ENCODE measurements at regions not wholly inside any gene's neighbourhood (a gene's known extent, or its start where the extent isn't known, plus 50 kb on each side); places are given as distances from the start of the nearest gene placed in this dataset.
"Not testable (repeated sequence)": the region's sequence is repeated elsewhere in the genome, so short reads cannot be mapped to it uniquely, and the experiment has no call there.

- in situ Hi-C loops (cut with HindIII; ENCODE audit: low pct_unique_long_range_greater_than_20kb, low sequenced_read_pairs); DNase-seq (ENCODE audit: low read depth): not testable (repeated sequence)
Measured at GRCh38 chr16:70014915-70015314, 63.8 kb downstream of the CLEC18A start.

GRCh38 chr16:70016751-70017150, 65.6 kb downstream of the CLEC18A start:
- in situ Hi-C loops (cut with HindIII; ENCODE audit: low pct_unique_long_range_greater_than_20kb, low sequenced_read_pairs); DNase-seq (ENCODE audit: low read depth): not testable (repeated sequence)

DNA sequence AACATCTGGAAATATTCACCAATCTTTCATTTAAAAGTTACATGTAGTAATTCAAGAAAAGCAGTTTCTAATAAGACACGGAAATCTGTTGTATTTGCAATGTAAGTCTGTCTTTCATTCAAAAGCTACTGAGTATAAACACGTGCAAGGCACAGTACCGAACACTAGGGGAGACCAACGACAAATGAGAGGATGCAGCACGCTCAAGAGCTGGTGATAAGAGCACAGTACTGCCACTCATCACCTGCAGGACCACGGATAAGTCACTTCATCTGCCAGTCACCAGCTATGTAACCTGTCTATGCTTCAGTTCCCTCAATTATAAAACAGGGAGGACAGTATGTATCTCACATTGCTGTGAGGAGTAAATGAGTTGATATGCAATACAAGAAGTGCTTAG, 67.1 kb downstream of the CLEC18A start:
- peak; percentile 34 for DNase-seq (ENCODE audit: low read depth)
- in situ Hi-C loops (cut with HindIII; ENCODE audit: low pct_unique_long_range_greater_than_20kb, low sequenced_read_pairs): no loop called here

- in situ Hi-C loops (cut with HindIII; ENCODE audit: low pct_unique_long_range_greater_than_20kb, low sequenced_read_pairs): not testable (repeated sequence)
Measured at GRCh38 chr16:70023207-70023606, 72.1 kb downstream of the CLEC18A start.

GRCh38 chr16:70023956-70024355, 72.8 kb downstream of the CLEC18A start:
- DNase-seq (ENCODE audit: low read depth); in situ Hi-C loops (cut with HindIII; ENCODE audit: low pct_unique_long_range_greater_than_20kb, low sequenced_read_pairs): not testable (repeated sequence)

More at GRCh38 chr16:70023207-70023606, 72.1 kb downstream of the CLEC18A start:
- not testable (repeated sequence) for DNase-seq (ENCODE audit: low read depth)

DNA sequence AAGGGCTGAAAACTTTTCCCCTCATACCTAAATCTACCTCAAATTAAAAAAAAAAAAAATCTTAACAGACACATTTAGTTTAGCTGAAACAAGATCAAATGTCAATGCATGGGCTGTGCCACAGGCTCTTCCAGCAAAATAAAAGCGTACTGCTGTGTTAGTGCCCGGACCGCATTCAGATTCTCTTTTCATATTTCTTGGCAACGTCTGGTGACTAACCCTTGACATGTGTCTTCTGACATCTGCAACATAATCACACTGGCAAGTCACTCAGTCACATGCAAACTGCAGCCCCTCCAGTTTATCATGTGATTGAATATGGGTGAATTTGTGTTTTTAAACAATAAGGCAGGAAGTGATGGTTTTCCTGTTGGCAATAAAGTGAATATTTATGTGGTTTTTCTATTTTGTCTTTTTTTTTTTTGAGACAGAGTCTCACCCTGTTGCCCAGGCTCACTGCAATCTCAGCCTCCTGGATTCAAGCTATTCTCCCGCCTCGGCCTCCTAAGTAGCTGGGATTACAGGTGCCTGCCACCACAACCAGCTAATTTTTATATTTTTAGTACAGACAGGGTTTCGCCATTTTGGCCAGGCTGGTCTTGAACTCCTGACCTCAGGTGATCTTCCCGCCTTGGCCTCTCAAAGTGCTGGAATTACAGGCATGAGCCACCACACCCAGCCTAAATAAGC, 75.2 kb downstream of the CLEC18A start:
- DNase-seq (ENCODE audit: low read depth); in situ Hi-C loops (cut with HindIII; ENCODE audit: low pct_unique_long_range_greater_than_20kb, low sequenced_read_pairs): not testable (repeated sequence)

- in situ Hi-C loops (cut with HindIII; ENCODE audit: low pct_unique_long_range_greater_than_20kb, low sequenced_read_pairs); DNase-seq (ENCODE audit: low read depth): not testable (repeated sequence)
Measured at GRCh38 chr16:70032906-70033305, 81.2 kb upstream of the PDPR start.

- in situ Hi-C loops (cut with HindIII; ENCODE audit: low pct_unique_long_range_greater_than_20kb, low sequenced_read_pairs); DNase-seq (ENCODE audit: low read depth): not testable (repeated sequence)
Measured at GRCh38 chr16:70037913-70038312, 76.2 kb upstream of the PDPR start.

DNA sequence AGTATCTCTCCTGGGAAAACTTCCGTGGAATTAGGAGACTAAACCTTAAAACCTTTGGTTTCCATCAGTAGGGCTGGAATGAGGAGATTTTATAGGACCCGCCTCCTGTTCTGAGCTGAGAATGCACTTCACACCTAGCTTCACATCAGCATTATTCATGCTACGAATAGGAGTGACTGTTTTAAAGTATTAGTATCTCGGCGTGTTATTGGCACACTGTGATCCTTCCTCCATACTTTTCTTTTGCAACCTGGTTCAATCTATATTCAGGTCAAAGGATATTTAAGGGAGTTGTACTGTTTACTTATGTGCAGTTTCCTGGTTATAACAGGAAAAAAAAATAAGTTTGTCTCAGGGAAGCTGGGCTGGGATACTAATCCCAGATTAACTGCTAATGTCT, 73.6 kb upstream of the PDPR start:
- in situ Hi-C loops (cut with HindIII; ENCODE audit: low pct_unique_long_range_greater_than_20kb, low sequenced_read_pairs); DNase-seq (ENCODE audit: low read depth): not testable (repeated sequence)

DNA sequence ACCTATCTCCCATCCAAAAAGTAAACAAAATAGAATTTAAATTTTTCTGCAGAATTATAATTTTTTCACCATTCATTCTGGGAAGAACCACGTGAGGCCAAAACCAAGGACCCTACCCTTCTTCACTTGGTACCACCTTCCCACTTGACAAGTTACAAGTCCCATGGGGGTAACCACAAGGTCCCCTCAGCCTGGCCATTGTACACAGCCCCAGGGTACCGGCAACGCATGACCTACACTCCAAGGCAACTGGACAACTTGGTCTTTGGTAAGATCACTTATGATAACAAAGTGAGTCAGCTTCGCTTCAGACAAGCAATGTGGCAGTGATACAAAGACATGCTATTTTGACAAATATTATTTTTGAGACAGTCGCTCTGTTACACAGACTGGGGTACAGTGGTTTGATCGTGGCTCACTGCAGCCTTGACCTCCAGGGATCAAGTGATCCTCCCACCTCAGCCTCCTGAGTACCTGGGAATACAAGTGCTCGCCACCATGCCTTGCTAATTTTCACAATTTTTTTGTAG, 70.5 kb upstream of the PDPR start:
- in situ Hi-C loops (cut with HindIII; ENCODE audit: low pct_unique_long_range_greater_than_20kb, low sequenced_read_pairs); DNase-seq (ENCODE audit: low read depth): not testable (repeated sequence)

GRCh38 chr16:70046560-70046959, 67.6 kb upstream of the PDPR start:
- DNase-seq (ENCODE audit: low read depth); in situ Hi-C loops (cut with HindIII; ENCODE audit: low pct_unique_long_range_greater_than_20kb, low sequenced_read_pairs): not testable (repeated sequence)

DNA sequence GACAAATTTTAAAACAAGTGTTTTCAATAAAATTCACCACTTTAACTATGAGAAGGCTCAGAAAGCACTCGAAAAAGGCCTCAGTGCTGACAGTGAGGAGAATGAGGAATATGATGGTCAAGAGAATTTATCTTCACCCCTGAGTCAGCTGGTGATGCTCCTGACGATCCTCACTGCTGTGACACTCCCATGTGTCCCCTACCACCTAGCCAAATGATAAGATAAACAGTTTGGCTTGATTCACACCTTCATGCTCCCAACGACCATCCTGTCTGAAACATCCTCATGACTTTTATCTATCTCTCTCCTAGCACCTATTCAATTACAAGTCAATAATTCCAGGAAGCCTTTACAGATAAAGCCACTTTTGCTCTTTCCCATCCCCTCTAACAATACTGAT, 66.0 kb upstream of the PDPR start:
- in situ Hi-C loops (cut with HindIII; ENCODE audit: low pct_unique_long_range_greater_than_20kb, low sequenced_read_pairs); DNase-seq (ENCODE audit: low read depth): not testable (repeated sequence)

DNA sequence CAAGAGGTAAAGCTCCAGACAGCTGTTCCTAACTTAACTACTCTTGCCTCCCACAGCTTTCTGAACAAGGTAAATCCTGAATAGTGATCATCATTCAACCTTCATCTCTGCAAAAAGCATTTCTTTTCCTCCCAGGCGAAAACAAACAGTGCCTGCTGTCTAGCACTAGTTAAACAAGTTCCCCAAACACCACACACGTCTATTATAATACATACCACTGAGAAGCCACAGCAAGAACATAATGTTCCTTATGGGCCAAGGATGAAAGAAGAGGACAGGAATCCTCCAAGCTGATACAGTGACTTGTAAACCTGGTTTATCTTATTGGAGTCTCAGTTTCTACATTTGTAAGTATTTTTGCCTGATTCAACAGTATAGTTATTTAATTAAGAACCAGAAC, 56.1 kb upstream of the PDPR start:
- DNase-seq (ENCODE audit: low read depth); in situ Hi-C loops (cut with HindIII; ENCODE audit: low pct_unique_long_range_greater_than_20kb, low sequenced_read_pairs): not testable (repeated sequence)

- DNase-seq (ENCODE audit: low read depth); in situ Hi-C loops (cut with HindIII; ENCODE audit: low pct_unique_long_range_greater_than_20kb, low sequenced_read_pairs): not testable (repeated sequence)
Measured at GRCh38 chr16:70059429-70059828, 54.7 kb upstream of the PDPR start.

- in situ Hi-C loops (cut with HindIII; ENCODE audit: low pct_unique_long_range_greater_than_20kb, low sequenced_read_pairs); DNase-seq (ENCODE audit: low read depth): not testable (repeated sequence)
Measured at GRCh38 chr16:70060521-70061027, 53.6 kb upstream of the PDPR start.

- in situ Hi-C loops (cut with HindIII; ENCODE audit: low pct_unique_long_range_greater_than_20kb, low sequenced_read_pairs); DNase-seq (ENCODE audit: low read depth): not testable (repeated sequence)
Measured at GRCh38 chr16:70061671-70062218, 52.4 kb upstream of the PDPR start.

DNA sequence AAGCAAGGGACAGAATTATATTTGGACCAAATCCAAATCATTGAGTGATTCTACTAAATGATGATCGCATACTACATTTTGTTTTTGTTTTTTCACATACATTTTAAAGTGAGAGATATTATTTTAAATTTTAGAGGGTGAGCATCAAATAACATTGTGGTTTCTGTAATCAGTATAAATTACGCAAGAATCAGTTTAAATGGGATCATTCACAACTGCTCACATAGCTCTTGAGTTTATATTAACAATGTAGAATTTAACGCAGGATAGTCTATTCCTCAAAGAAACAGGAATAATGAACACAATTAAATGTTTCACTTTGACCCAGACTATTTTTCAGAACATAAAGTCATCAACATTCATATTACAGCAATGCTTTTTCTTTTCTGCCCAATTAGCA, 51.2 kb upstream of the PDPR start:
- DNase-seq (ENCODE audit: low read depth); in situ Hi-C loops (cut with HindIII; ENCODE audit: low pct_unique_long_range_greater_than_20kb, low sequenced_read_pairs): not testable (repeated sequence)

Data from Caki2 (cell line).